H9 (cell line): ENCODE measurements at regions not wholly inside any gene's neighbourhood (a gene's known extent, or its start where the extent isn't known, plus 50 kb on each side); places are given as distances from the start of the nearest gene placed in this dataset.

ENCODE experiments used
- DNase-seq: peaks from one replicate; pipeline ENCODE4 v3.0.0-alpha.2; 2017
- H2AFZ ChIP-seq: one replicate; pipeline ENCODE4 v1.6.1; 2013; ENCODE audit warnings: mild to moderate bottlenecking, low read length, control low read depth, moderate library complexity
- H2AK5ac ChIP-seq: 2 replicates; pipeline ENCODE4 v1.6.1; 2013; ENCODE audit warnings: low read length, control low read depth, mixed read lengths; ENCODE audit not compliant: insufficient read length
- H2BK120ac ChIP-seq: one replicate; pipeline ENCODE4 v1.6.1; 2013; ENCODE audit warnings: low read depth, mild to moderate bottlenecking, low read length, control low read depth, inconsistent platforms; ENCODE audit not compliant: poor library complexity, severe bottlenecking
- H2BK12ac ChIP-seq: 2 replicates; pipeline ENCODE4 v1.6.1; 2013; ENCODE audit warnings: low read length, control low read depth, mixed read lengths, low read depth; ENCODE audit not compliant: insufficient read length
- H2BK15ac ChIP-seq: 2 replicates; pipeline ENCODE4 v1.6.1; 2013; ENCODE audit warnings: low read depth, low read length, control low read depth
- H2BK20ac ChIP-seq: one replicate; pipeline ENCODE4 v1.6.1; 2013; ENCODE audit warnings: low read depth, mild to moderate bottlenecking, low read length, control low read depth, inconsistent platforms; ENCODE audit not compliant: poor library complexity, severe bottlenecking
- H2BK5ac ChIP-seq: 2 replicates; pipeline ENCODE4 v1.6.1; 2013; ENCODE audit warnings: low read length, control low read depth, mixed read lengths; ENCODE audit not compliant: insufficient read length
- H3K14ac ChIP-seq: 2 replicates; pipeline ENCODE4 v1.6.1; 2013; ENCODE audit warnings: low read length, control low read depth; ENCODE audit not compliant: insufficient read depth
- H3K18ac ChIP-seq: 2 replicates; pipeline ENCODE4 v1.6.1; 2013; ENCODE audit warnings: low read depth, mild to moderate bottlenecking, mixed read lengths, low read length, control low read depth; ENCODE audit not compliant: insufficient read length
- H3K23ac ChIP-seq: 2 replicates; pipeline ENCODE4 v1.6.1; 2013; ENCODE audit warnings: low read length, control low read depth, mixed read lengths, low read depth; ENCODE audit not compliant: insufficient read length
- H3K23me2 ChIP-seq: 2 replicates; pipeline ENCODE4 v1.6.1; 2013; ENCODE audit warnings: low read depth, mild to moderate bottlenecking, mixed read lengths, low read length, control low read depth; ENCODE audit not compliant: insufficient read length, poor library complexity, severe bottlenecking
- H3K27ac ChIP-seq: 2 replicates; pipeline ENCODE4 v1.5.1; 2013; ENCODE audit warnings: low read length, control low read depth, mixed read lengths, low read depth; ENCODE audit not compliant: insufficient read length
- H3K27me3 ChIP-seq: 2 replicates; pipeline ENCODE4 v1.6.1; 2013; ENCODE audit warnings: low read length, control low read depth, inconsistent platforms; ENCODE audit not compliant: insufficient read depth
- H3K4ac ChIP-seq: 2 replicates; pipeline ENCODE4 v1.6.1; 2013; ENCODE audit warnings: low read depth, mild to moderate bottlenecking, control low read depth, inconsistent platforms, low read length, moderate library complexity
- H3K4me1 ChIP-seq: 2 replicates; pipeline ENCODE4 v1.6.1; 2013; ENCODE audit warnings: low read length, control low read depth, inconsistent platforms; ENCODE audit not compliant: insufficient read depth
- H3K4me2 ChIP-seq: 2 replicates; pipeline ENCODE4 v1.6.1; 2013; ENCODE audit warnings: low read length, control low read depth, mixed read lengths; ENCODE audit not compliant: insufficient read length, insufficient read depth
- H3K56ac ChIP-seq: 2 replicates; pipeline ENCODE4 v1.6.1; 2013; ENCODE audit warnings: low read depth, mild to moderate bottlenecking, mixed read lengths, low read length, control low read depth; ENCODE audit not compliant: insufficient read length
- H3K79me1 ChIP-seq: 2 replicates; pipeline ENCODE4 v1.6.1; 2013; ENCODE audit warnings: low read depth, mild to moderate bottlenecking, moderate library complexity, low read length, control low read depth, inconsistent platforms; ENCODE audit not compliant: insufficient read depth, poor library complexity, severe bottlenecking
- H3K79me2 ChIP-seq: 2 replicates; pipeline ENCODE4 v1.6.1; 2013; ENCODE audit warnings: low read length, control low read depth, inconsistent platforms; ENCODE audit not compliant: insufficient read depth
- H3K9ac ChIP-seq: 2 replicates; pipeline ENCODE4 v1.6.1; 2013; ENCODE audit warnings: low read length, control low read depth, mixed read lengths; ENCODE audit not compliant: insufficient read length; ENCODE audit errors: extremely low read depth
- H3K9me3 ChIP-seq: one replicate; pipeline ENCODE4 v1.6.1; 2013; ENCODE audit warnings: low read depth, low read length, inconsistent platforms; ENCODE audit not compliant: control insufficient read depth
- H3T11ph ChIP-seq: one replicate; pipeline ENCODE4 v1.6.1; 2013; ENCODE audit warnings: mild to moderate bottlenecking, low read length, control low read depth, inconsistent platforms
- H4K20me1 ChIP-seq: one replicate; pipeline ENCODE4 v1.6.1; 2013; ENCODE audit not compliant: control insufficient read depth, insufficient read length, insufficient read depth
- H4K5ac ChIP-seq: 2 replicates; pipeline ENCODE4 v1.6.1; 2013; ENCODE audit warnings: low read depth, mild to moderate bottlenecking, mixed read lengths, low read length, control low read depth; ENCODE audit not compliant: insufficient read length
- H4K8ac ChIP-seq: replicated peaks from 2 replicates; pipeline ENCODE4 v1.6.1; 2013; ENCODE audit warnings: low read length, control low read depth, mixed read lengths, low read depth; ENCODE audit not compliant: insufficient read length
- H4K91ac ChIP-seq: 2 replicates; pipeline ENCODE4 v1.6.1; 2013; ENCODE audit warnings: low read depth, mild to moderate bottlenecking, moderate library complexity, mixed read lengths, low read length, control low read depth; ENCODE audit not compliant: insufficient read length
- H3K27ac Mint-ChIP-seq, 3 experiments: 2 replicates in 2 of 3; 3 replicates in 1 of 3; pipeline ENCODE4 v1.8.0; 2020 to 2021; ENCODE audit warnings: mixed read lengths in 3 of 3, mild to moderate bottlenecking in 1 of 3, moderate library complexity in 1 of 3
- H3K27me3 Mint-ChIP-seq: 2 replicates; pipeline ENCODE4 v1.8.0; 2021; ENCODE audit warnings: low read depth, mild to moderate bottlenecking, moderate library complexity, mixed read lengths
- H3K36me3 Mint-ChIP-seq, 3 experiments: 2 replicates in 2 of 3; 3 replicates in 1 of 3; pipeline ENCODE4 v1.8.0; 2020 to 2021; ENCODE audit warnings: low read depth in 3 of 3, mixed read lengths in 3 of 3; ENCODE audit not compliant: insufficient read depth in 1 of 3
- H3K4me1 Mint-ChIP-seq, 2 experiments: 2 replicates each; pipeline ENCODE4 v1.8.0; 2020; ENCODE audit warnings: mixed read lengths in 2 of 2
- H3K4me3 Mint-ChIP-seq, 2 experiments: 2 replicates in 1 of 2; 3 replicates in 1 of 2; pipeline ENCODE4 v1.8.0; 2020 to 2021; ENCODE audit warnings: mild to moderate bottlenecking in 2 of 2, mixed read lengths in 2 of 2, moderate library complexity in 1 of 2
- H3K9me3 Mint-ChIP-seq, 2 experiments: 2 replicates in 1 of 2; 3 replicates in 1 of 2; pipeline ENCODE4 v1.8.0; 2020; ENCODE audit warnings: mild to moderate bottlenecking in 2 of 2, mixed read lengths in 2 of 2, moderate library complexity in 1 of 2
- CTCF ChIP-seq: fragments of 200-600 bp; sonication (generic); conservative IDR thresholded peaks from 3 replicates; pipeline ENCODE4 v1.8.0; 2021; ENCODE audit warnings: antibody characterized with exemption, mild to moderate bottlenecking
- WGBS: extraction: QIAGEN DNeasy Blood & Tissue Kit; methylation state at CpG from one replicate; pipeline ENCODE4 v1.1.7; 2013; ENCODE audit warnings: missing lambda C conversion rate, low lambda C conversion rate, mixed read lengths; ENCODE audit not compliant: insufficient read length; ENCODE audit errors: extremely low coverage; 5-methylcytosine and 5-hydroxymethylcytosine counted together

- no peak overlapping the region for H3K27ac Mint-ChIP-seq
Observed at GRCh38 chr5:167081561-167081960, 1209.9 kb upstream of the WWC1 start.

More at GRCh38 chr5:167081561-167081960, 1209.9 kb upstream of the WWC1 start:
- Histone ChIP-seq H3K14ac (no peak overlapping the region), H3K9me3 (no peaks in the 10 kb centered on the region), H2BK5ac (no peak overlapping the region), H3K18ac (no peak overlapping the region), H2BK15ac (no peak overlapping the region), H3T11ph (no peak overlapping the region), H4K8ac (no peak overlapping the region), H3K4me2 (no peak overlapping the region), H2AFZ (no peak overlapping the region), H3K27ac (no peak overlapping the region), H2BK20ac (no peak overlapping the region), H2BK12ac (no peak overlapping the region), H3K4ac (no peak overlapping the region), H4K91ac (no peak overlapping the region), H2BK120ac (no peak overlapping the region), H2AK5ac (no peak overlapping the region), H3K56ac (no peak overlapping the region), H3K27me3 (no peaks in the 10 kb centered on the region), H3K79me1 (no peaks in the 10 kb centered on the region), H3K79me2 (no peaks in the 10 kb centered on the region), H3K23me2 (no peaks in the 10 kb centered on the region), H3K23ac (no peak overlapping the region), H3K4me1 (no peaks in the 10 kb centered on the region), H4K20me1 (no peaks in the 10 kb centered on the region), H4K5ac (no peak overlapping the region), H3K9ac (no peak overlapping the region)
- no peak for TF ChIP-seq CTCF
- Mint-ChIP-seq H3K27me3 (no peaks in the 10 kb centered on the region), H3K9me3 (no peaks in the 10 kb centered on the region), H3K4me3 (no peak overlapping the region), H3K36me3 (no peaks in the 10 kb centered on the region), H3K4me1 (peaks cover 0 to 3% of the 10 kb centered on the region in 2 experiments; a peak in 2 of 4 replicates)
- no CpG with 5 or more reads among the region's 4 CpGs for WGBS
- no peak for DNase-seq
